ENCODE measurements at regions not wholly inside any gene's neighbourhood (a gene's known extent, or its start where the extent isn't known, plus 50 kb on each side); places are given as distances from the start of the nearest gene placed in this dataset.

- H3K9me3 Mint-ChIP-seq (ENCODE audit: unreplicated experiment), result no peaks in the 10 kb centered on the region
- no peak for TF ChIP-seq CTCF (IDR thresholded peaks at IDR 0.05; ENCODE audit: insufficient read depth, low read depth, low read length)
- no peak for TF ChIP-seq EZH2 (IDR thresholded peaks at IDR 0.05; ENCODE audit: insufficient read depth, low read length)
- H3K27ac Mint-ChIP-seq (ENCODE audit: unreplicated experiment), result peak overlapping the region; percentile 59
- Histone ChIP-seq H3K27me3 (ENCODE audit: insufficient read depth, low read length) (no peaks in the 10 kb centered on the region), H3K36me3 (ENCODE audit: insufficient read depth, low read length) (no peaks in the 10 kb centered on the region), H3K27ac (ENCODE audit: low read depth, low read length) (peak overlapping the region; percentile 76), H3K4me3 (ENCODE audit: insufficient read depth, low read depth, low read length) (no peak overlapping the region), H3K4me1 (ENCODE audit: insufficient read depth, low read length) (peaks cover 59% of the 10 kb centered on the region), H2AFZ (ENCODE audit: low read depth, low read length) (no peak overlapping the region), H3K4me2 (ENCODE audit: low read length) (peak overlapping the region; percentile 41), H3K9me3 (ENCODE audit: insufficient read depth, low read depth, low read length) (no peaks in the 10 kb centered on the region), H3K79me2 (ENCODE audit: insufficient read depth, low read length) (no peaks in the 10 kb centered on the region), H4K20me1 (ENCODE audit: insufficient read depth, low read length) (no peaks in the 10 kb centered on the region), H3K9ac (ENCODE audit: low read length) (peak overlapping the region; percentile 31)
- H3K4me3 Mint-ChIP-seq (ENCODE audit: unreplicated experiment), result no peak overlapping the region
- peaks cover 67% of the 10 kb centered on the region for H3K4me1 Mint-ChIP-seq (ENCODE audit: low read depth, unreplicated experiment)
- no peaks in the 10 kb centered on the region for H3K27me3 Mint-ChIP-seq (ENCODE audit: low read depth, unreplicated experiment)
- no peaks in the 10 kb centered on the region for H3K36me3 Mint-ChIP-seq (ENCODE audit: low read depth, unreplicated experiment)
- FAIRE-seq, result no peak
- DNase-seq (ENCODE audit: low read depth), result no peak
Observed at GRCh38 chr1:234975941-234976860, 152.4 kb downstream of the TOMM20 start.

- H2AFZ ChIP-seq (ENCODE audit: low read depth, low read length), result no peak overlapping the region
- FAIRE-seq (no peak), DNase-seq (ENCODE audit: low read depth) (peak; percentile 100)
- H3K79me2 ChIP-seq (ENCODE audit: insufficient read depth, low read length), result no peaks in the 10 kb centered on the region
- H3K4me3 ChIP-seq (ENCODE audit: insufficient read depth, low read depth, low read length), result no peak overlapping the region
- peaks cover 59% of the 10 kb centered on the region for H3K4me1 ChIP-seq (ENCODE audit: insufficient read depth, low read length)
- H4K20me1 ChIP-seq (ENCODE audit: insufficient read depth, low read length), result no peaks in the 10 kb centered on the region
- H3K36me3 ChIP-seq (ENCODE audit: insufficient read depth, low read length), result no peaks in the 10 kb centered on the region
- Mint-ChIP-seq H3K36me3 (ENCODE audit: low read depth, unreplicated experiment) (no peaks in the 10 kb centered on the region), H3K9me3 (ENCODE audit: unreplicated experiment) (no peaks in the 10 kb centered on the region), H3K4me3 (ENCODE audit: unreplicated experiment) (peak overlapping the region; percentile 6), H3K4me1 (ENCODE audit: low read depth, unreplicated experiment) (peaks cover 67% of the 10 kb centered on the region), H3K27me3 (ENCODE audit: low read depth, unreplicated experiment) (no peaks in the 10 kb centered on the region), H3K27ac (ENCODE audit: unreplicated experiment) (peak overlapping the region; percentile 59)
- H3K27me3 ChIP-seq (ENCODE audit: insufficient read depth, low read length), result no peaks in the 10 kb centered on the region
- H3K9ac ChIP-seq (ENCODE audit: low read length), result peak overlapping the region; percentile 31
- peak overlapping the region; percentile 76 for H3K27ac ChIP-seq (ENCODE audit: low read depth, low read length)
- TF ChIP-seq CTCF (IDR thresholded peaks at IDR 0.05; ENCODE audit: insufficient read depth, low read depth, low read length) (no peak), EZH2 (IDR thresholded peaks at IDR 0.05; ENCODE audit: insufficient read depth, low read length) (no peak)
- no peaks in the 10 kb centered on the region for H3K9me3 ChIP-seq (ENCODE audit: insufficient read depth, low read depth, low read length)
- peak overlapping the region; percentile 41 for H3K4me2 ChIP-seq (ENCODE audit: low read length)
Observed at GRCh38 chr1:234975122-234975940, 153.3 kb downstream of the TOMM20 start.

Measured in astrocyte (in vitro differentiated cells and primary cell).